Fibroblast of pulmonary artery (primary cell): ENCODE measurements at regions not wholly inside any gene's neighbourhood (a gene's known extent, or its start where the extent isn't known, plus 50 kb on each side); places are given as distances from the start of the nearest gene placed in this dataset.

Experiments used
- DNase-seq: peaks from one replicate; pipeline ENCODE4 v3.0.0-alpha.2; 2010; ENCODE audit warnings: low read depth
- H3K4me3 ChIP-seq: replicated peaks from 2 replicates; pipeline ENCODE4 v1.5.1; 2011; ENCODE audit warnings: low read depth, mild to moderate bottlenecking, control low read depth, low read length, moderate library complexity
- TF ChIP-seq, protein P1 (sequence below): IDR thresholded peaks from 2 replicates; pipeline ENCODE4 v1.5.1; 2011; ENCODE audit warnings: mild to moderate bottlenecking, control low read depth, low read length, inconsistent platforms; ENCODE audit errors: missing control alignments

DNA sequence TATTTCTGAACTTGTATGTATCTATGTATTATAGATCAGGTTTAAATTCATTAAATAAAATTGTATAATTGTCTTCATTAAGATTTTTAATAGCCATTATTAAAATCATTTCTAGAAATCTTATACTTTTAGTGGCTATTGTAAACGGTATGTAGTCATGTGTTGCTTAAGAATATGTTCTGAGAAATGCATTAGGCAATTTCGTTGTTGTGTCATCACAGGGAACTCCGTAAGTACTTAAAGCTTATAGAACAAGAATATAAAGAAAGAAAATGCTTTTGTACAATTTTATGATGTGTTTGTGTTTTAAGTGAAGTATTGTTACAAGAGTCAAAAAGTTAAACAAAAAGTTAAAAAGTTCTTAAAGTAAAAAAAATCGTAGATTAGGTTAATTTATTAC is 765.8 kb downstream of the METTL4 start:
- TF ChIP-seq, protein P1, sequence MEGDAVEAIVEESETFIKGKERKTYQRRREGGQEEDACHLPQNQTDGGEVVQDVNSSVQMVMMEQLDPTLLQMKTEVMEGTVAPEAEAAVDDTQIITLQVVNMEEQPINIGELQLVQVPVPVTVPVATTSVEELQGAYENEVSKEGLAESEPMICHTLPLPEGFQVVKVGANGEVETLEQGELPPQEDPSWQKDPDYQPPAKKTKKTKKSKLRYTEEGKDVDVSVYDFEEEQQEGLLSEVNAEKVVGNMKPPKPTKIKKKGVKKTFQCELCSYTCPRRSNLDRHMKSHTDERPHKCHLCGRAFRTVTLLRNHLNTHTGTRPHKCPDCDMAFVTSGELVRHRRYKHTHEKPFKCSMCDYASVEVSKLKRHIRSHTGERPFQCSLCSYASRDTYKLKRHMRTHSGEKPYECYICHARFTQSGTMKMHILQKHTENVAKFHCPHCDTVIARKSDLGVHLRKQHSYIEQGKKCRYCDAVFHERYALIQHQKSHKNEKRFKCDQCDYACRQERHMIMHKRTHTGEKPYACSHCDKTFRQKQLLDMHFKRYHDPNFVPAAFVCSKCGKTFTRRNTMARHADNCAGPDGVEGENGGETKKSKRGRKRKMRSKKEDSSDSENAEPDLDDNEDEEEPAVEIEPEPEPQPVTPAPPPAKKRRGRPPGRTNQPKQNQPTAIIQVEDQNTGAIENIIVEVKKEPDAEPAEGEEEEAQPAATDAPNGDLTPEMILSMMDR: no peak
- DNase-seq: no peak
- no peak overlapping the region for H3K4me3 ChIP-seq

DNA sequence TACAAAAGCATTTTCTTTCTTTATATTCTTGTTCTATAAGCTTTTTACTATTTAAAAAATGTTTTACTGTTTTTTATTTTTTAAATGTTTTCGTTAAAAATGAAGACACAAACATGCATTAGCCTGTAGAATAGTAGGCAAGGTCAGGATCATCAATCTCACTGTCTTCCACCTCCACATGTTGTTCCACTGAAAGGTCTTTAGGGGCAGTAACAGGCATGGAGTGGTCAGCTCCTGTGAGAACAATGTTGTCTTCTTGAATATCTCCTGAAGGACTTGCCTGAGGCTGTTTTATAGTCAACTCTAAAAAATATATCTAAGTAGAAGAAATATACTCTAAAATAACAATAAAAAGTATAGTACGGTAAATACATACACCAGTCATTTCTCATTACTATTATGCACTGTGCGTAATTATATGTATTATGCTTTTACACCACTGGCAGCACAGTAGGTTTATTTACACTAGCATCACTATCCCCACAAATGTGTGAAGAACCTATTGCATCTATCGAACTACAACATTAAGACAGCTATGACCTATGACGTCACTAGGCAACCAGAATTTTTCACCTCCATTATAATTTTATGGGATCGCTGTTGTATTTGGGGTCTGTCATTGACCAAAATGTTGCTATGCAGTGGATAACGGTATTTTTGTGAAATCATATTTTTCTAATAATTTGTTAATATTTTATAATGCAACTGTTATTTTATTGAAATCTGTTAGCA is 764.3 kb downstream of the METTL4 start:
- no peak overlapping the region for H3K4me3 ChIP-seq
- TF ChIP-seq, protein P1: no peak
- DNase-seq: no peak

DNA sequence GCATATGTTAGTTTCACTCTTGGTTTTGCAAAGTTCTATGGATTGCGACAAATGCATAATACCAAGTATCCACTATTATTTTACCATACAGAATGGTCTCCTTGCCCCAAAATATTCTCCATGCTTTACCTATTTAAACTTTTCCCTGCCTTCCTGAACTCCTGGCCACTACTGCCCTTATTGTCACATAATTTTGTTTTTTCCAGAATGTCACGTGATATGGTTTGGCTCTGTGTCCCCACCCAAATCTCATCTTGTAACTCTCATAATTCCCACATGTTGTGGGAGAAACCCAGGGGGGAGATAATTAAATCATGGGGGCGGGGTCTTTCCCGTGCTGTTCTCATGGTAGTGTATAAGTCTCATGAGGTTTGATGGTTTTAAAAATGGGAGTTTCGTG is 760.0 kb downstream of the METTL4 start:
- TF ChIP-seq, protein P1: no peak
- no peak for DNase-seq
- no peak overlapping the region for H3K4me3 ChIP-seq

DNA sequence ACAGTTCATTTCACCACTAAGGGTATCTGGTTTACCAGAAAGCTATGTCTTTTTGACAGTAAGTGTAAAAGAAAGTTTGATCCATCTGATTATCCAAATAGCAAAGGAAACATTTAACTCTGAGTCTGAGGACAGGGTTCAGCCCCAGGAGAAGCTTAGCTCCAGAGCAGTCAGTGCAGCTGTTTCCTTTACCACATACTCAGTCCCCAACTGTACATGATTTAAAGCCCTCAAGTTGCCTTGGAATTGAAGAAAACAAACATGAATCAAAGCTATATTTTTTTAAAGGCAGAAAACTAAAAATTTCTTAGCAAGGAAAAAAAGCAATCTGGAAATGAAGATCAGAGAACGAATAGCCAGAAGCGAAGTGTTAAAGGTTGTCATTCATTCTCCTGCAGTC is 746.0 kb downstream of the METTL4 start:
- no peak for DNase-seq
- H3K4me3 ChIP-seq: no peak overlapping the region
- TF ChIP-seq, protein P1: no peak

DNA sequence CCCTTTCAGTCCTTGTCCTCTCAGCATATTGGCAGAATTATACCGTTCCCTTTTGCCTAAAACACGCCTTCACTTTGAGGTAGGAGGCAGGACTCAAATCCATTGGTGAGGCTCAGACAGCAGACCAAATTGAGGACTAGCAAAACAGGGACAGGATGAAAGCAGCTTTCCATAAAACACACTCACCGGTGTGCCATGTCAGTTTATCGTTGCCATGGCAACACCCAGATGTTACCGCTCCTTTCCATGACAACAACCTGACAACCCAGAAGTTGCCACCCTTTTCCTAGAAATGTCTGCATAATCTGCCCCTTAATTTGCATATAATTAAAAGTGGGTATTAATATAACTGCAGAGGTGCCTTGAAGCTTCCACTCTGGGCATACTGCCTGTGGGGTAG is 730.4 kb downstream of the METTL4 start:
- no peak for DNase-seq
- TF ChIP-seq, protein P1: no peak
- H3K4me3 ChIP-seq: no peak overlapping the region

DNA sequence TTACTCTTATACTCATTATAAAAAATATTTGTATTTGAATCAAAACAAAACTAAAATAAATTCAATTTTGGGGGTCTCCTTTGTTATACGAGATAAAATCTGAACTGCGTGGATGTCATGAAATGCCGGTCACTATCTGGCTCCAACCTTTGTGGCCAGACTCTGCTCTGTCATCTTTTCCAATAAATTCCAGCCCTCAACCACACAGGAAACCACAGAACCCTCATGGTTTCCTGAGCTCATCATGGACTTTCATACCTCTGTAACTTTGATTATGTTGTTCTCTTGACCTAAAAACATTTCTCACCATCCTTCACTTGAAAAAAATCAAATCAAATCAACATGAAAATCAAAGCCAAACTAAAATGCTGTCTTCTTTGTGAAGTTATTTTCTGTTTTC is 724.7 kb downstream of the METTL4 start:
- DNase-seq: peak; percentile 13
- H3K4me3 ChIP-seq: no peak overlapping the region
- TF ChIP-seq, protein P1: no peak

DNA sequence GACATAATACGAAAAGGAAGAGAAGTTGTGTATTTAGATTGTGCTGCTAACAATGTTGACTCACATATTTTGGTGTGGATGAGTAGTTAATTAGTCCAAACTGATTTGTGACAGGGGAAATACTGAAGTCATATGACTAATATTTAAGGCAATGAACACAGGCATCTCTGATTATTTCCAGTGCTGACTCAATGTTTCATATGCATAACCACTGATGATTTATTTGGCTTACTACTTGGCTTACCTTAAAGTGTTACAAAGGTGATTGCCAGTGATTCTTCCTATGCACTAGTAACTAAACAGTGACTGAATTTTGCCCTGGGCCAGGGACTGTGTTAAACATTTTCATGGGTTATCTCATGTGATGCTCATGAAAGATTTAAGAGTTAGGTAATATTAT is 722.6 kb downstream of the METTL4 start:
- TF ChIP-seq, protein P1: no peak
- no peak for DNase-seq
- H3K4me3 ChIP-seq: no peak overlapping the region
